HEK293T (cell line): ENCODE measurements at regions not wholly inside any gene's neighbourhood (a gene's known extent, or its start where the extent isn't known, plus 50 kb on each side); places are given as distances from the start of the nearest gene placed in this dataset.

Experiments
- ARNT ChIP-seq: fragments of 450-650 bp; IDR thresholded peaks from 2 replicates; pipeline ENCODE4 v1.6.1; 2017; ENCODE audit warnings: mild to moderate bottlenecking
- CTBP1 ChIP-seq: fragments of 450-650 bp; IDR thresholded peaks from 2 replicates; pipeline ENCODE4 v1.6.1; 2016; ENCODE audit warnings: borderline replicate concordance
- ELF4 ChIP-seq: fragments of 450-650 bp; IDR thresholded peaks from 2 replicates; pipeline ENCODE4 v1.6.1; 2017; ENCODE audit warnings: antibody characterized with exemption
- FOXA1 ChIP-seq: fragments of 450-650 bp; IDR thresholded peaks from 2 replicates; pipeline ENCODE4 v1.6.1; 2016; ENCODE audit warnings: mild to moderate bottlenecking
- FOXM1 ChIP-seq: fragments of 450-650 bp; IDR thresholded peaks from 2 replicates; pipeline ENCODE4 v1.6.1; 2017; ENCODE audit warnings: mild to moderate bottlenecking, borderline replicate concordance
- HDGF ChIP-seq: fragments of 450-650 bp; IDR thresholded peaks from 2 replicates; pipeline ENCODE4 v1.6.1; 2017; ENCODE audit warnings: antibody characterized with exemption, borderline replicate concordance
- NFRKB ChIP-seq: fragments of 450-650 bp; IDR thresholded peaks from 2 replicates; pipeline ENCODE4 v1.6.1; 2016; ENCODE audit warnings: mild to moderate bottlenecking, moderate library complexity
- PKNOX1 ChIP-seq: fragments of 450-650 bp; IDR thresholded peaks from 2 replicates; pipeline ENCODE4 v1.6.1; 2016
- SP1 ChIP-seq: fragments of 450-650 bp; IDR thresholded peaks from 2 replicates; pipeline ENCODE4 v1.6.1; 2017
- SUZ12 ChIP-seq: fragments of 450-650 bp; IDR thresholded peaks from 2 replicates; pipeline ENCODE4 v1.6.1; 2016; ENCODE audit warnings: mild to moderate bottlenecking
- TARDBP ChIP-seq: fragments of 450-650 bp; IDR thresholded peaks from 2 replicates; pipeline ENCODE4 v1.6.1; 2016

GRCh38 chr6:133612459-133612858, 276.5 kb upstream of the TCF21 start:
- TF ChIP-seq ARNT (no peak), TARDBP (no peak), SUZ12 (no peak), FOXM1 (no peak), PKNOX1 (no peak), SP1 (no peak), ELF4 (no peak), NFRKB (no peak), HDGF (no peak), CTBP1 (no peak), FOXA1 (no peak)
